HG02678 (cell line): ENCODE measurements at regions not wholly inside any gene's neighbourhood (a gene's known extent, or its start where the extent isn't known, plus 50 kb on each side); places are given as distances from the start of the nearest gene placed in this dataset.

ENCODE experiments used
- ATAC-seq: cut with Tn5 transposase; IDR thresholded peaks from one replicate; pipeline ENCODE4 v1.9.1; 2021; ENCODE audit warnings: mild to moderate bottlenecking, moderate library complexity; ENCODE audit not compliant: unreplicated experiment

- ATAC-seq = no peak
These were observed 613.5 kb downstream of the LMO4 start for GRCh38 chr1:87942165-87942564.

DNA sequence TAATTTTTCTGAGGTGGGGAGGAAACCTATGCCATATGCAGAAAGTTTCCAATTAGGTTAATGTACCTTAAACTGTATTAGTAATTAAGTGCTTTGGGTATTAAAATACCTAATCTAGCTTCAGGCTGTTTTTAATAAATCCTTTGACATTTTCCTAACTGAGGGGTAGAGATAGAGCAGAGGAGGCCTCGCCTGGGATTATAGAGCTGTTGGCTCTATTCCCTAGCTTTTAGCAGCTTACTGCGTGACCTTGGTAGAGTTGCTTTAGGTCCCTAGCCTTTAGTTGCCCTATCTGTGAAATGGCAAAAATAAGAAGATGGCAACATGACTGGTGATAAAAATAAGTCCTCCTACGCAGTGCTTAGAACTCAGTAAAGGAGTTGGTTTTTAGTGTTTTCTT is 621.0 kb downstream of the LMO4 start:
- ATAC-seq = no peak

- ATAC-seq = no peak
These were observed 621.7 kb downstream of the LMO4 start for GRCh38 chr1:87950369-87950768.

DNA sequence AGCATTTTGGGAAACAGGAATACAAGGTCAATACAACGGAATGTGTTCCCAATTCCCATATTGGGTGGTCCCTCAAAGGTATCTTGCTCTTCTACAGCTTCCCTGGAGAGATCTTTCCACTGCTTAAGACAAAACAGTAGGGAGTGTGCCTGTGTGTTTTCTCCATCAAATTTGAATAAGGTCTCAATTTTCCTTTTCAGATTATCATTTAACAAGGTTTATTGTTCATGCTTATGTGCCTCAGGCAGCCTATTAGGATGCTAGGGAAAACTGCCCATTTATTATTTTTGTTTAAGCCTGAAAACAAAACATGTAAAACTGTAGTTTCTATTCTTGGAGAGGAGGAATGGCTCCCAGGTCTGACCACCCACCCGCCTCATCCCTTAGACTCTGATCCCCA is 622.7 kb downstream of the LMO4 start:
- no peak for ATAC-seq

DNA sequence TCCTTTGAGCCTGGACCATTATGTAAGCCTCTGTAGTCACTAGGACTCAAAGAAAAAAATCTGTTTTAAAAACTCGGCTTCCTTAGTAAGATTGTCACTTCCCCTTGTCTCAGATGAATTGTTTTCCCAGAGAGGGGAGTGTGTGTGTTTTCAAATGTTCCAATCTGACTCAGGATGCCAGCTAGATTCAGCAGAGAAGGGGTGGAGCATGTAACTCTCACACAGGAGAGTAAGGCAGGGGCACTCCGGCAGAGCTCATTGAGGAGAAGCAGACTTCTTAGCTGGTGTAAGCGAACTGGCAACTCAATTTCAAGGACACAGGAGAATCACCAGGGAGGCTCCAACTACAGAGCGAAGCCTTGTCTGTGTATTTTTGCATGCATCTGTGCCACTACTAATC is 623.2 kb downstream of the LMO4 start:
- ATAC-seq = no peak

DNA sequence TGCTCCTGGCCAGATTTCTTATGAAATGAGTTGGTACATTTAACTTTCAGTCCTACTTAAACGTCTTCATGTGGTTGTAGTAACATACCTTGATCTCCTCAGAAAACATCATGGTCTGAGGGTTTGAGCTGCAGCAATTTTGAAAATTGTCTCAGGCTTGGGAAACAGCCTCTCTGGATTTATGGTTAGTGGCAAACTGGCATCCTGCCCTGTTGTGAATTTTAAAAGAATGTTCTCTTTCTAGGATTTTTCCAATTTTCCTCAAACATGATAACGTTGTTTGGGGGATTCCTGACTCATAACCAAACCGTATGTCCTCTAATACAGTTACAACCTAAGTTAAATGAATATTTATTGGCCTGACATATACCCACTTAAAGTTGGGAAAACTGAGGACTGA is 624.4 kb downstream of the LMO4 start:
- ATAC-seq = no peak

GRCh38 chr1:87953732-87954344 is 625.2 kb downstream of the LMO4 start:
- no peak for ATAC-seq

DNA sequence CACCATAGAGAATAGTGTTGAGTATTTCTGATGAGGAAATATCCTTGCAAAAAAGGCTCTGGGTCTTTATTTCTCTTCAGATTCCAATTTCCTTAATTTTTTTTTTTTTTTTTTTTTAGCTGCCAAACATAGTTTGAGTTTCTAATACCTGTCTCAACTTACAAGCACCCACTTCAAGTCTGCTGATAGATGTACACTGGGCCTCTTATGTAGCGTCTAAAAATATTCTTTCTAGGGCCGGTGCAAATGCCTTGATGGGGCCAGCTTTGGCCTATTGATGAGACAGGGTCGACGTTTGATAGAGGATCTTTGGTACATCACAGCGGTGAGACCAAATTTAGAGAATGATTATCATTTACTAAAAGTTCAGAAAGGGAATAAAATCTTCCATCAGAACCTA is 626.4 kb downstream of the LMO4 start:
- ATAC-seq = no peak

DNA sequence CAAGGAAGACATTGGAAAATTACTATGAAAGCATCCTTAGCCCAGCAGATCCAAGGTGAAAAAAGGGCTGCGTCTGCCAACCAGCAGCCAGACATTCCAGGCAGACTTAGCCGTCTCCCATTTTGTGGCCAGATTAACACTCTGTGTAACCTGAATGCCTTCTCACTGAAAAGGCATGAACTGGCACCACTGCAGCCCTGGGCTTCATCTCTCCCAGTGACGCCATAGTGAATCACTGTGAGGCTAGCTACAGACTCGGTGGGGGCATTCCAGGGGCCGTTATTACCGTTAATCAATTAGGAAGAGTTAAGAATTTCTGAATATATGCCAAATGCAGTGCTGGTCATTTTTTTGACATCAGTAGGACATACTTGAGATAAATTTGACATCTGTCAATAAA is 627.4 kb downstream of the LMO4 start:
- ATAC-seq = no peak

- no peak for ATAC-seq
These were observed 628.1 kb downstream of the LMO4 start for GRCh38 chr1:87956750-87957149.

DNA sequence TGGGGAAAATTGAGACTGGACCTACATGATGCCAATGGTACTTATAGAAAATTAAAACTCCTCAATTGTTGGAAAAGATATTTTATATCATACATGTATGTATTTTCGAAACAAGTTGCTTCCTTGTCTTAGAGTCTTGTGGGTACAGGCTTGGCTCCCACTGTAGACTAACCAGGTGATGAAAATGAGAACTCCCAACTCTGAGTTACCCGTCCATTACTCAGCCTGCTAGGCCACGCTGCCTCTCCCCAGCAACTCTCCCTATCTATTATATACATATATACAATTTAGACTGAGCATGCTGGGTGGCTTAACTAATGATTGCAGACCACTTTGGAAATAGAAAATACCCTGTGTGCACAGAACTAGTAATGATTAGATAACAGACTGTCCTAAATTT is 628.7 kb downstream of the LMO4 start:
- ATAC-seq = no peak

GRCh38 chr1:87958201-87958600 is 629.5 kb downstream of the LMO4 start:
- no peak for ATAC-seq

- no peak for ATAC-seq
These were observed 630.0 kb downstream of the LMO4 start for GRCh38 chr1:87958716-87959115.

DNA sequence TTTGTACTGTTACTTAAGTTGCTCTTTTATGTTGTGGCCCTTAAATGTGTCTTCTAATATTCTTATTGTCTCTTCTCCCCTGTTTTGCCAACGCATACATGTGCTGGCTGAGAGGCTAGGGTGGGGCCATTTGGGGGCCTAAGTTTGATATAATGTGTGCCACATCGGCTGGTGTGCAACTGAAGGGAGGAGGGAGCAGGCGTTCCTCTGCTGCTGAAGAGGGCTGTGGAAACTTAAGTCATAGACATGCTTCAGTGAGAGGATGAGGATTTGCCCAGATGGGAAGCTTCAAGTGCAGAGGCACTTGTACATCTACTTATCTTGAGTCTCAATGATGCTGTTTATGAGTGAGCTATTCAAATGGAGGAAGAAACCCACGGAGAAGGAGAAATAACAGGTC is 630.6 kb downstream of the LMO4 start:
- ATAC-seq = no peak

GRCh38 chr1:87961992-87962391 is 633.3 kb downstream of the LMO4 start:
- no peak for ATAC-seq

- no peak for ATAC-seq
These were observed 634.9 kb downstream of the LMO4 start for GRCh38 chr1:87963556-87963955.

GRCh38 chr1:87965193-87965592 is 636.5 kb downstream of the LMO4 start:
- ATAC-seq = no peak

- no peak for ATAC-seq
These were observed 639.7 kb downstream of the LMO4 start for GRCh38 chr1:87968197-87968955.

DNA sequence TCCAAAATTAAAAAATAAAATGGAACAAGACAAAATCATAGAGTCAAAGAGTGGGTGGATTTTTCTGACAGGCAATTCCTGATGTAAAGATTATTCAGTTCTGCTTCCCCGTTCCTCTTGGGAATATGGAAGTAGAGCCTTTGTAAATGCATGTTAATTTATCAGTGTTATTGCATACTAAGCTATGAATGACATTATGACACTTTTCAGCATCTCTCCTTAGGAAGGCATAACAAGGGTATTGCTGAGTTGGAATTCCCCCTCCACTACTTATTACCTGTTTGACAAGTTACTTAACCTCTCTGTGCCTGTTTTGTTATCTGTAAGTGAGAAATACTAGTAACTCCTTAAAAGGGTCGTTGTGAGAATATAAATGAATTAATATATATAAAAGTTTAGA is 640.4 kb downstream of the LMO4 start:
- ATAC-seq = no peak

- no peak for ATAC-seq
These were observed 644.1 kb downstream of the LMO4 start for GRCh38 chr1:87972811-87973210.

GRCh38 chr1:87973896-87974295 is 645.2 kb downstream of the LMO4 start:
- no peak for ATAC-seq

GRCh38 chr1:87976316-87976715 is 647.6 kb downstream of the LMO4 start:
- no peak for ATAC-seq

DNA sequence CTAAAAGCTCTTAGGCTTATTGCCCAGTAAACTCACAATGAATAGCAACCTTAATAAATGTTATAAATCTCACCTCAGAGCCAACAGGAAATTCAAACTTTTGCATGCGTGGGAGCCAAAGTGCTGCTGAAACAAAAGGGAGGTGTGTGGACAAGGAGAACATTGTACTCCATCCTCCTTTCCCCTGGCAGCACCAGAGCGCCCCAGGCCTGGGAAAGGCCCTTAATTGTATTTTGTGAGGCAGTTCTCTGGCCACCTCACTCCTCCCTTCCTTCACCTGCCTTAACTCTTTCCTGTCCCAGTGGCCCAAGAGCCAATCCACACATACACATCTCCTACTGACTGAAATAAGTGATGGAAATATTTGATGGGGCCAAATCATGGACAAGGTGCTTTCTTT is 648.5 kb downstream of the LMO4 start:
- no peak for ATAC-seq
